Body of pancreas (tissue), 4 donors: ENCODE measurements at regions not wholly inside any gene's neighbourhood (a gene's known extent, or its start where the extent isn't known, plus 50 kb on each side); places are given as distances from the start of the nearest gene placed in this dataset.

Experiments
- ATAC-seq: fragments of 150-250 bp; one replicate; pipeline ENCODE4 v1.9.1; 2016
- DNase-seq, 4 donors: peaks; one replicate each; pipeline ENCODE4 v3.0.0-alpha.2; 2019
- H3K27ac ChIP-seq, 4 donors: fragments of 200-600 bp; sonication (generic); 1 replicate in 3 of 4; 2 replicates in 1 of 4; pipeline versions ENCODE4 v1.5.1 to v1.6.1; 2016 to 2019; ENCODE audit warnings: mild to moderate bottlenecking in 1 of 4, mixed read lengths in 1 of 4, moderate library complexity in 1 of 4
- H3K27me3 ChIP-seq, 2 donors: fragments of 200-600 bp; sonication (generic); one replicate each; pipeline ENCODE4 v1.6.0; 2016; ENCODE audit warnings: mild to moderate bottlenecking in 1 of 2
- H3K36me3 ChIP-seq, 2 donors: fragments of 200-600 bp; sonication (generic); replicated peaks in 1 of 2; 2 replicates each; pipeline ENCODE4 v1.5.1; 2016; ENCODE audit warnings: low read depth in 2 of 2; ENCODE audit not compliant: insufficient read depth in 1 of 2
- H3K4me1 ChIP-seq: fragments of 200-600 bp; sonication (generic); one replicate; pipeline ENCODE4 v1.6.0; 2016
- H3K4me3 ChIP-seq, 2 donors: fragments of 200-600 bp; sonication (generic); 1 replicate in 1 of 2; 2 replicates in 1 of 2; pipeline ENCODE4 v1.5.1; 2016 to 2019
- H3K9me3 ChIP-seq, 3 donors: fragments of 200-600 bp; sonication (generic); 1 replicate in 2 of 3; 2 replicates in 1 of 3; pipeline ENCODE4 v1.5.1; 2016
- POLR2A ChIP-seq, 3 donors: fragments of 450-650 bp; IDR thresholded peaks; one replicate each; pipeline ENCODE4 v1.6.1; 2016; ENCODE audit warnings: antibody characterized with exemption in 3 of 3, mild to moderate bottlenecking in 2 of 3
- WGBS, 2 donors: methylation state at CpG; one replicate each; pipeline ENCODE4 v1.1.5; 2017; 5-methylcytosine and 5-hydroxymethylcytosine counted together
- intact Hi-C: fragments of 100-400 bp; cut with DNase I; formaldehyde crosslinking; loops from one replicate; pipeline ENCODE4 v1.15.1; 2023
- TF ChIP-seq, protein P1 (sequence below), 7 experiments: fragments of 450-650 bp in 4 of 7; fragments of 200-600 bp in 3 of 7; sonication (generic) in 3 of 7; IDR thresholded peaks; one replicate each; pipeline ENCODE4 v1.5.1; 2016 to 2019; ENCODE audit warnings: antibody characterized with exemption in 7 of 7

DNA sequence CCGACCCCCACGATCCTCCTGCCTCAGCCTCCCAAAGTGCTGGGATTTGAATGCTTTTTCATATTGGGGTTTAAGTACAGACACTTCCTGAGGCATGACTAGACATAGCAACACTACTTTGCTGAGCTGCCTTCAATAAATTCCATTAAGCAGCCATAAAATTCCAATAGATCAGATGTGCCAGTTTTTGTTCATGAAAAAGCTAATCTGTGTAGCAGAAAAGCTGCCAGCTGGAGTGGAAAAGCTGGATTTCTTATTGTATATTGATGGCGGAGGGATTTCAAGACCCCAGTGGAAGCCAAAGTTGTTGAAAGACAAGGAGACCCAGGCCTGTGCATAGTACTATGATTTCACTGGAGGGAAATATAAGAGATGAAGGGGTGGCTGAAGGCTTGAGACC, 209.0 kb upstream of the NUDT4 start:
- Histone ChIP-seq H3K9me3 (no peaks in the 10 kb centered on the region), H3K36me3 (no peaks in the 10 kb centered on the region), H3K27ac (no peak overlapping the region), H3K27me3 (no peaks in the 10 kb centered on the region), H3K4me3 (no peak overlapping the region), H3K4me1 (peaks cover 5% of the 10 kb centered on the region)
- TF ChIP-seq POLR2A (IDR thresholded peaks at IDR 0.05): no peak
- TF ChIP-seq, protein P1, sequence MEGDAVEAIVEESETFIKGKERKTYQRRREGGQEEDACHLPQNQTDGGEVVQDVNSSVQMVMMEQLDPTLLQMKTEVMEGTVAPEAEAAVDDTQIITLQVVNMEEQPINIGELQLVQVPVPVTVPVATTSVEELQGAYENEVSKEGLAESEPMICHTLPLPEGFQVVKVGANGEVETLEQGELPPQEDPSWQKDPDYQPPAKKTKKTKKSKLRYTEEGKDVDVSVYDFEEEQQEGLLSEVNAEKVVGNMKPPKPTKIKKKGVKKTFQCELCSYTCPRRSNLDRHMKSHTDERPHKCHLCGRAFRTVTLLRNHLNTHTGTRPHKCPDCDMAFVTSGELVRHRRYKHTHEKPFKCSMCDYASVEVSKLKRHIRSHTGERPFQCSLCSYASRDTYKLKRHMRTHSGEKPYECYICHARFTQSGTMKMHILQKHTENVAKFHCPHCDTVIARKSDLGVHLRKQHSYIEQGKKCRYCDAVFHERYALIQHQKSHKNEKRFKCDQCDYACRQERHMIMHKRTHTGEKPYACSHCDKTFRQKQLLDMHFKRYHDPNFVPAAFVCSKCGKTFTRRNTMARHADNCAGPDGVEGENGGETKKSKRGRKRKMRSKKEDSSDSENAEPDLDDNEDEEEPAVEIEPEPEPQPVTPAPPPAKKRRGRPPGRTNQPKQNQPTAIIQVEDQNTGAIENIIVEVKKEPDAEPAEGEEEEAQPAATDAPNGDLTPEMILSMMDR (IDR thresholded peaks at IDR 0.05): no peak
- ATAC-seq (no peak), DNase-seq (no peak)
- WGBS, 2 donors: 88 to 100% methylated on average over 3 of the region's 3 CpGs
- intact Hi-C loops: no loop called here

DNA sequence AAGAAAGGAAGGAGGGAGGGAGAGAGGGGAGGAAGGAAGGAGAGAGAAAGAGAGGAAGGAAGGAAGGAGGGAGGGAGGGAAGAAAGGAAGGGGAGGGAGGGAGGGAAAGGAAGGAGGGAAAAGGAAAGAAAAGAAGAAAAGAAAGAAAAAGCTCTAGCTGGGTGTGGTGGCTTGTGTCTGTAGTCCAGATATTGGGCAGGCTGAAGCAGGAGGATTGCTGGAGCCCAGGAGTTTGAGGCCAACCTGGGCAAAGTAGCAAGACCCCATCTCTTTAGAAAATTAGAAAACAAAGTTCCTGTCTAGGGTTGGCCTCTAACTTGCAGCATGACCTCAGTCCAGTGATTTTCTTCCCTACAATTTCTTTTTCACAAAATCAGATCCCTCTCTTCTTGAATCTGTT, 208.2 kb upstream of the NUDT4 start:
- ATAC-seq (no peak), DNase-seq (no peak)
- TF ChIP-seq, protein P1 (IDR thresholded peaks at IDR 0.05): no peak
- TF ChIP-seq POLR2A (IDR thresholded peaks at IDR 0.05): no peak
- H3K9me3 ChIP-seq: no peaks in the 10 kb centered on the region
- no peaks in the 10 kb centered on the region for H3K36me3 ChIP-seq
- H3K4me1 ChIP-seq: peaks cover 5% of the 10 kb centered on the region
- intact Hi-C loops: no loop called here
- H3K27me3 ChIP-seq: no peaks in the 10 kb centered on the region
- no peak overlapping the region for H3K27ac ChIP-seq
- no peak overlapping the region for H3K4me3 ChIP-seq

DNA sequence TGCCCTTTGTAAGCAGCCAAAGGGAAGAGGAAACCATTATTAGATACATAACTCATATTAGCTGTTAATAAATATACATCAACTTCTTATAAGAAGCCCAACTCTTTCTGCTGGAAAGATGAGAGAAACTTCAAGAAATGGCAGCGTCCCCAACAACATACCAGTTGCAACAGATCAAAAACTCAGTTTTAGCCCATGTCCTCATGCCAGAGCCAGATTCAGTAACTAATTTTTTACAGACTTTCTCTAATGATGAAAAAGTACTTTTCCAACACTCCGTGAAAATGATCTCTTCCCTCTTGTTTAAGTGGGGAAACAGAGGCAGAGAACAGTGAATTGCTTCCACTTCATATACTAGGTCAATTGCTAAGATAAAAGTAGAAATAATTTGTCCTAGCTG, 206.8 kb upstream of the NUDT4 start:
- Histone ChIP-seq H3K27me3 (no peaks in the 10 kb centered on the region), H3K4me1 (peaks cover 5% of the 10 kb centered on the region), H3K36me3 (no peaks in the 10 kb centered on the region), H3K27ac (no peak overlapping the region), H3K9me3 (no peaks in the 10 kb centered on the region), H3K4me3 (no peak overlapping the region)
- WGBS, 2 donors: 76 to 94% methylated on average over 2 of the region's 2 CpGs
- TF ChIP-seq POLR2A (IDR thresholded peaks at IDR 0.05): no peak
- TF ChIP-seq, protein P1 (IDR thresholded peaks at IDR 0.05): no peak
- intact Hi-C loops: no loop called here
- ATAC-seq (no peak), DNase-seq (no peak)

DNA sequence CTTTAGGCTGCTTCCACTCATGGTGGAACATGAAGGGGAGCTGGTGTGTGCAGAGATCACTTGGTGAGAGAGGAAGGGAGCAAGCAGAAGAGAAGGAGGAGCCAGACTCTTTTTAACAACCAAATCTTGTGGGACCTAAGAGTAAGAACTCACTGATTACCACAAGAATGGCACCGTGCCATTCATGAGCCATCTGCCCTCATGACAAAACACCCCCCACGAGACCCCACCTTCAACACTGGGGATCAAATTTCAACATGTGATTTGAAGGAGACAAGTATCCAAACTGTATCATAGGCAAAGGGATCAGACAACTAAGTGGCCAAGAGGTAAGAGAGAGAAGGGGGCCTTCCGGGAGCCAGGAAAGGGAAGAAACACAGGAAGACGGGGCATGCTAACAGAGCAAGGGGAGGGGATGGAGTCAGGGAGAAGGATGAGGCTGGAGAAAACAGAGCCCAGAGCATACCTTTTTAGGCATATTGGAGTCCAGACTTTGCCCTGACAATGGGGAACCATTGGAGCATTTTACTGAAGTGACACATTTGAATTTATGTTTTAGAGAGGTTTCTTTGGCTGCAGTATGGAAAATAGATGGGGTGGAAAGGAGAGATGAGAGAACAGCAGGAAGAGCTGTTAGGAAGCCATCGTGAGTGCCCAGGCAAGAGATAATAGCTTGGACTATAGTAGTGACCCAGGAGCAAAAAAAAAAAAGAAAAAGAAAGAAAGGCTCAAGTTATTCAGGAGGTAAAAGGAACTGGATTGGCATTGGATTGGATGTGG, 204.4 kb upstream of the NUDT4 start:
- 71% methylated on average over 5 of the region's 5 CpGs for WGBS, 2 donors
- TF ChIP-seq, protein P1 (IDR thresholded peaks at IDR 0.05): no peak
- TF ChIP-seq POLR2A (IDR thresholded peaks at IDR 0.05): no peak
- Histone ChIP-seq H3K9me3 (no peaks in the 10 kb centered on the region), H3K4me1 (no peaks in the 10 kb centered on the region), H3K27me3 (no peaks in the 10 kb centered on the region), H3K36me3 (no peaks in the 10 kb centered on the region), H3K27ac (no peak overlapping the region), H3K4me3 (no peak overlapping the region)
- ATAC-seq: no peak
- intact Hi-C loops: no loop called here
- DNase-seq: no peak

DNA sequence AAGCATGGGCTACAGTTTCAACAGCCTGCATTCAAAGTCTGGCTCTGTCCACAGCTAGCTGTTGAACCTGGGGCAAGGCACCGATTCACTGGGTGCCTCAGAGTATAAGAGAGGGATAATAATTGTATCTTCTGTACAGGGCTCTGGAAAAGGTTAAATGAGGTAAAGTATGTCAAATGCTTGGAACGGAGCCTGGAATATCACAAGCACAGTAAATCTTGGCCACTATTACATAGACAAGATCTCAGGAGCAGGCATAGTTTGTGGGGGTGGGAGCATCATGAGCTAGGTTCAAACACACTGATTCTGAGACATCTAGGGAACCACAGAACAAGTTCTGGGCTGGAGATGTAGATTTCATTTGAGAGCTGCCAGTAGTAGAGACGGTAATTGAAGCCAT, 203.7 kb upstream of the NUDT4 start:
- peak; percentile 35 for ATAC-seq
- intact Hi-C loops: no loop called here
- Histone ChIP-seq H3K27ac (no peak overlapping the region), H3K36me3 (no peaks in the 10 kb centered on the region), H3K9me3 (no peaks in the 10 kb centered on the region), H3K4me3 (no peak overlapping the region), H3K4me1 (no peaks in the 10 kb centered on the region), H3K27me3 (no peaks in the 10 kb centered on the region)
- DNase-seq: no peak
- 39 to 47% methylated on average over 3 of the region's 3 CpGs for WGBS, 2 donors
- TF ChIP-seq POLR2A (IDR thresholded peaks at IDR 0.05): no peak
- TF ChIP-seq, protein P1 (IDR thresholded peaks at IDR 0.05): no peak
